IPS-NIHi7 (cell line): ENCODE measurements at regions not wholly inside any gene's neighbourhood (a gene's known extent, or its start where the extent isn't known, plus 50 kb on each side); places are given as distances from the start of the nearest gene placed in this dataset.
A peak's percentile ranks its signal among the peaks of the same experiment; 100 is the strongest.

ENCODE experiments used
- DNase-seq: peaks from one replicate; pipeline ENCODE4 v3.0.0; 2012; ENCODE audit warnings: mixed read lengths; ENCODE audit errors: extremely low spot score

DNA sequence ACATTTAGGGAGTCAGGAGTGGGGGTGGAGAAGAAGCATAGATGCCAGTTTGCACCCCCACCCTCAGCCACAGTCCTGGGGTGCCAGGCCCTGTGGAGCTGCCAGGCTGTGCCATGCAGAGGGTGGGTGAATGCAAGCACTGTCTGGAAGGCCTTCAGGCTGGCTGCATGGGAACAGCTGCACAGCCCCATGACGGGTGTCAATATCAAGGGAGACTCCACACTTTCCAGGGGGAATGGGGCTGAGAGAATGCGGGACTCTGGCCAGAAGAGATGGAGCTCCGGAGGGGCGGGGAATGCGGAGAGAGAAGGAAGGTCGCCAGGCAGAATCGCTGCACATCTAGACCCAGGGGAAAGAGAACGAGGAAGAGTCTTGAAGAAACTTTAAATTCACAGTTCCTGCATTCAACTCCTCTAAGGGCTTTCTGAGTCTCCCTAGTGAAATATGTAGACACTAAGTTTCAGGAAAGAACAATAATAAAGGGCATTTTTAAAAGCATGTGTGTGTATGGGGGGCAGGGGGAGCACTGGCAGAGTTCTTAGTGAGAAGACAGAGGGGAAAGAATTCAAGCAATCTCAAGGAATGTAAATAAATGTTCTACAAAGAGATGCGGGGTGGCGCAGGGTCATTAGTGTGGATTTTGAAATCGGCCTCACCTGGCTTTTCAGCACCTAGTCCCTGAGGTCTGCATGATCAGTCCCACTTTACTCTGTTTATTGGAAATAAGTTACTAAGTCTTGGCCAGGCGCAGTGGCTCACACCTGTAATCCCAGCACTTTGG lies 59.1 kb downstream of the BOD1 start:
- DNase-seq = no peak

GRCh38 chr5:173556142-173557028 lies 60.1 kb downstream of the BOD1 start:
- DNase-seq = no peak

GRCh38 chr5:173554989-173555705 lies 61.3 kb downstream of the BOD1 start:
- no peak for DNase-seq

- no peak for DNase-seq
These were observed 62.2 kb downstream of the BOD1 start for GRCh38 chr5:173554038-173554955.

GRCh38 chr5:173550641-173551040 lies 65.8 kb downstream of the BOD1 start:
- DNase-seq = no peak

DNA sequence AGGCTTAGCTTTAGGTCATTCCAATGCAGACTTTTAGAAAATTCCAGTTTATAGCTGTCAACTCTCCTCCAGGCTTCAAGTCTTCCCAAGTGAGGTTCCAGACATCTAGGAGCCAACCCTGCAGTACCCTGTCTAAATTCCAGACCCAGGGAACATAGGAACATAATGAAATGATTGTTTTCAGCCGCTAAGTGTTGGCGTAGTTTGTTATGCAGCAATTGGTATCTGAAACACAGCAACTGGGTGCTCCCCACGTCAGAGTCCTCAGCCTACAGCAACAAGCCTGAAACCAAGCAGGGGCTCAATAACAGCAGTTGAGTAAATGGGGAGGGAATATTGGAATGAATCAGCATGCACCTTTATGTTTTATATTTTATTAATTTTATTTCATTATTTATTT lies 66.8 kb downstream of the BOD1 start:
- DNase-seq = no peak

- no peak for DNase-seq
These were observed 68.9 kb downstream of the BOD1 start for GRCh38 chr5:173547579-173547978.

DNA sequence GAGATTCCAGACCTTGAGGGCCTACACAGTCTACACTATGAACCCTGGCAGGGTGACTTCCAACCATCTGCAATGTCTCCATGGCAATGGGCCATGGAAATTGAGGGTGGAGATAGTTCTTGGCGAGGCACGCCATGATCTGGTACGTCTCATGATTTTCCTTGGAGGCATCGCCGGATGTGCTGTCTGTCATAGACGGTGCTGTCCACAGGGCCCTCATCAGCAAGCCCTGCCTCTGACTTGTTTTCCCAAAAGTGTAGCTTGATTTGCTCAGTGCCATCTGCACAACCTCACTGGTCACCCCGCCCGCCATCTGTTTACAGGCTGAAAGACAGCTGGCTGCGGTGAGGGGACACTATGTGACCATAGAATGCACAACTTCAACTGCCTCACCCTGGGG lies 73.5 kb downstream of the BOD1 start:
- no peak for DNase-seq

DNA sequence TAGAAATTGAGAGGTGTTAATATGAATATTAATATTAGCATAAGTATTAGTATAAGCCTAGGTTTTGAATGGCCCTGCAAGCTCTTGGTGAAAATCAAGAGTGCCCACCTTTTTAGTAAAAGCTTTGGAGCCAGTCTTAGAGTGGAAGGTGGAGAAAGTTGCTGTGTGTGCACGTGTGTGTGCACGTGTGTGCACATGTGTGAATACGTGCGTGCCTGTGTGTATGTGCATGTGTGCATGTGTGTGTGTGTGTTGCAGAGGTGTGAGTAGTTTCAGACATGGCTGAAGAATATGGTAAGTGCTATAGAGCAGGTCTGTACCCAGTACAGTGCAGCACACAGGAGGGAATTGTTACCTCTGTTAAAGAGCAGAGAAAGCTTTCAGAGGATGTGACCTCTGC lies 74.3 kb downstream of the BOD1 start:
- DNase-seq = no peak

DNA sequence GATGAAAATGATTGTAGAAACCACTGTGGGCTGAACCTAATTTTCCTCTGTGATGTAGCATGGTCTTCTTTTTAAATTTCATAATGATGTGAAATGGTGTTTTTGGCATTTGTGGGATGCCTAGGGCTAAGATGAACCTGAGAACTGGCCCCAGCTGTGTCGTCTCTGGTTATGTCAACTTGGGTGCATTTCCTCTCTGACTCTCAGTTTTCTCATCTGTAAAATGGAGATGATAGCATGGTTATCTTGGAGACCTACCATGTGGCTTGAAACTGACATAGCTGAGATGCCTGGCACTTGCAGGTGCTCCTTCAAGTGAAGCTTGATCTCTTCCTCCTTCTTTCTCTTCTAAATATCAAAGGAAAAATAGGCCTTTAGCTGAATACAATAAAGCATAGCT lies 77.8 kb downstream of the BOD1 start:
- DNase-seq = no peak

DNA sequence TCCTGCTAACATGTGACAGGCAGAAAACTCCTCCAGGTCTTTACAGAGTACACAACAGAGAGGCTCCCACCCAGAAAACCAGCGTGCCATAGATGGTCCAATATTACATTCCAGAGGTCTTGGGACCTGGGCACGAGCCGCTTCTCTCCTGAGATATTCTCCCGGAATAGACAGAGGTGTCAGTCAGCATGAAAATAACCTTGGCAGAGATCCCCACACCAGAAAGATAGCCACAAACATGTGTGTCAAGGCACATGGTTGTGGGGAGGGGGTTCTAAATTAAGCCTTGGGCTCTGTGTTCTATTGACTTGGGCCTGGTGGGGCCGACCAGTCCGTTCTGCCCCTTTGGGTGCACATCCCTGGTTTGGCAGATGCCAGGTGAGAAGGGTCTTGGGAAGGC lies 78.4 kb downstream of the BOD1 start:
- no peak for DNase-seq

GRCh38 chr5:173537228-173537627 lies 79.2 kb downstream of the BOD1 start:
- no peak for DNase-seq

DNA sequence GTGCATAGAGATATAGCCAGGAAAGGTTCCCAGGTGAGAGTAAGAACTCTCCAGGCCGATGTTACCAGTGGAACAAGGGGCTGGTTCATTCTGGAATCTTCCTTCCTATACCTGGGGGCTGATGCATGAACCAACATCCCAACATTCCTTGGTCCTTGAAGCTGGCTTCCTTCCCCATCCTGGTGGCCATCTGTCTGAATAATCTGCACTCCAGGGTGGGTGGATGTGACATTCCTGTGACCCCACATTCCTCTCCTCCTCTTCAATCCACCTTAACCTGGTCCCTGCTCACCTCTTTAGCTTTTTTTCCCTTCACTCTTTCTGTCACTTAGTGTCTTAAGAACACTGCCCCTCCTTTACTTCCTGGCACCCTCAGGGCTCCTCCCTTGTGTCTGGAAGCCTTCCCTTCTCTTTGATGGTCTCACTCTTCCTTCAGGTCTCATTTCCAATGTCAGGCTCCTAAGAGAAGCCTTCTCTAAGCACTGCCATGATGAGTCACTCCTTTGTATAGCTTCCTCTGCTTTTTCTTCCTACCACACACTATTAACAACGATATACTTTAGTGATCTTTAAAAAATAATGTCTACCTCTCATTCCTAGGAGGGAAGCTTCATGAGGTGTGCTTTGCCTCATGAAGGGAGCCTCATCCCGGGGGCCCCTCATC lies 80.3 kb downstream of the BOD1 start:
- DNase-seq = no peak

GRCh38 chr5:173535166-173535975 lies 81.1 kb downstream of the BOD1 start:
- no peak for DNase-seq

DNA sequence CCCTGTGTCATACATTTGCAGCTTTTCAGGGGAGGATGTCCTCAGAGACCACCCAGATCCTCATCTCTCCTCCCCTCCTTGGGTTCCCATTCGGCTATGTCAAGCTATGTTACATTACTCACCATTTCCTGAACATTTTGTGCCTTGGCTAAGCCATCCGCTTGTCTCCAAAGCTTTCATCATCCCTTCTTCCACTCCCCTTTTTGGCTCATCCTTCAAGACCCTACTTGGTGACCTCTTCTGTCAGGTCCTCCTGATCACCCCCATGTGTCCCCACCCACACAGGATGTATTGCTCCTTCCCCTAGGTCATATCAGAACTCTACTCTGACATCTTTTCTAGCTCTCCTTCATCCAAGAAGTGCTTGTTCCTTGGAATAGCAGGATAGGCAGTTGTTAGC lies 81.8 kb downstream of the BOD1 start:
- DNase-seq = no peak

DNA sequence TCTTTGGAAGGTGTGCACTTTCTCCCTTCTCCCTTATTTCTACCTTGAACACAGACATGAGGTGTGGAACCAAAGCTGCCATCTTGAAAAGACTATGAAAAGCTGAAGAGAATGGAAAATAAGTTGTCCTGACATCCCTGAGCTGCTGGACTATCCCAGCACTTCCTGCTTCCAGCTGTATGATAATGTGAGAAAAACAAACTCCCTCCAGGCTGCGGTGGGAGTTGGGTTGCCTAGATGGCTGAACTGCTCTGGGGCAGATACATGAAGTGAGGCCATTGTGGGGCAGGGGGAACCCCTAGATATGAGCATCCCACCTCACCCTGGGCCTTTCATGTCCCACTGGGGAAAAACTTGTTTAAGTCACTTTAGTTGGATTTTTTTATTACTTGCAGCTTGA lies 82.4 kb downstream of the BOD1 start:
- DNase-seq = no peak

DNA sequence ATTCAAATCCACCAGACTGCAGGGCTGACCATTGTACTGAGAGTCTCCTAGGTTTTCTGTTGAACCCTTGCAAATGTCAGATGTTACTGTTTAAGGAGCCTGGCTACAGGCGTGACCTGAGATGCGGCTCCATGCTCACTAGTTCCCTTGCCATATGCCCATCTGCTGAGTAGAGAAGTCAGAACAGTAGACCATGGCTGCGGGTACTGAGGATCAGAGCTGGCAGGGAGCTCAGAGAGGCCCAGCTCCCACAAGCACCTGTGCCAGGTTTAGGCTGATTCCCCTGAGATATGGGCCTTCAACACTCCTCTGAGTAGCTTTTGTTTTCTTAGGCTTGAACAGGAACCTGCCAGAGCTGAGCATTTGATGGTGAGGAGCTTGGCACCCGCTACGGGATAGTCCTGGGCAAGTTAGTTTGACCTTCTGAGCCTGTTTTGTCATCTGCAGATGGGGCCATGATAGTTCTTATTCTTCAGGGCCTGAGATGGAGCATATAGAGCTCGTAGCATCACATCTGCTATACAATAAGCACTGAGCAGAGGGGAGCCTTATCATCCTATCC lies 83.7 kb downstream of the BOD1 start:
- DNase-seq = no peak

- DNase-seq = no peak
These were observed 84.6 kb downstream of the BOD1 start for GRCh38 chr5:173531863-173532262.

DNA sequence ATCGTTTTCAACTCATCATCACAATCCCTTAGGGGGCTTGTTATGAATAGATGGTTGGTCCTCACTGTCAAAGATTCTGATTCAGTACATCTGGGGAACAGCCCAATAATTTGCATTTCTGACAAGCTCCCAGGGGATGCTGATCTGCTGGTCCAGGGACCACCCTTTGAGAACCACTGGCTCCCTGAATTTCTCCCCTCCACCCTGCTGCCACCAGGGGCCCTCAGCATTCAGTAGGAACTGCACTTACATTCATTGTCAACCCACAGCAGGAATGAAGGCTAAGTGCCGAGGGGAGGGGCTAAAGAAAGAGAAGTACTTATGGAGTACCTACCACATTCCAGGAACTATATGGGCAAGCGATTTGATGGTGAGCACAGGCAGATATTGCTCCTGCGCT lies 85.9 kb downstream of the BOD1 start:
- DNase-seq = peak; percentile 73

GRCh38 chr5:173529861-173530260 lies 86.6 kb downstream of the BOD1 start:
- DNase-seq = no peak
